Stimulated activated naive CD8-positive, alpha-beta T cell treated with anti-CD3 and anti-CD28 coated beads, Interleukin-15, Interleukin-2, amounts not matched to agents 100 U/mL and 50 U/mL, for 24 hours (primary cell): ENCODE measurements at regions not wholly inside any gene's neighbourhood (a gene's known extent, or its start where the extent isn't known, plus 50 kb on each side); places are given as distances from the start of the nearest gene placed in this dataset.
"Not testable (repeated sequence)": the region's sequence is repeated elsewhere in the genome, so short reads cannot be mapped to it uniquely, and the experiment has no call there.

ENCODE experiments used
- ATAC-seq: fragments of 150-1000 bp; cut with Tn5 transposase; one replicate; pipeline ENCODE4 v1.10.0; 2021
- DNase-seq: peaks from one replicate; pipeline ENCODE4 v3.0.0; 2021

DNA sequence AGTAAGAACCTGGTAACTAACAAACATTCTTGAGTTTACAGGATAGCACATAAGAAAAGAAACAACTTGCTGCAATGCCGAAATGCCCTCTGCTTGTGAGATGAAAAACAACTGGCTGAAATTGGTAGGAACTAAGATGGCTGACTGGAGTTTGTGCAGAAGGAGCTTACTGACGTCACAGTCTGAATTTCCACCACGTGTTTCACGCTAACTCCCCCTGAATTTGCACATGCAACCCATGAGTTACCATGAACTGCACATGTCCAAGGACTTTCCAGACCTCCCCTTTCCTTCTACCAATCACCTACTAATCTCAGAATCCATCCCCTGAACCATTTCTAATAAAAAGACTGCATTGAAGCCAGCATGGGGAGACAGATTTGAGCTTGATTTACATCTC is 86.3 kb upstream of the KCND2 start:
- ATAC-seq (no peak), DNase-seq (no peak)

DNA sequence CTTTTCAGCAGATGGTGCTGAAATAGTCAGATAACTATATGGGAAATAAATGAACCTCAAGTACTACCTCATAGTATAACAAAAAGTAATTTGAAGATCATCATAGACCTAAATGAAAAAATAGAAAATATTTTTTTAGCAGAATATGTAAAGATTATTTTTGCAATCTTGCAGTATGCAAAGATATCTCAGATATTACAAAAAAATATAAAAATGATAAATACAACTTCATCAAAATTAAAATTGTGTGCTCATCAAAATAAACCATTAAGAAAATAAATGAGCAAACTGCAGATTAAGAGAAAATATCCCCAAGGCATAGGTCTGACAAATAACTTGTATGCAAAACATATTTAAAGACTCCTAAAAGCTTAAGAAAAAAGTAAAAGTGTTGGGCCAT is 83.4 kb upstream of the KCND2 start:
- no peak for ATAC-seq
- DNase-seq = no peak

DNA sequence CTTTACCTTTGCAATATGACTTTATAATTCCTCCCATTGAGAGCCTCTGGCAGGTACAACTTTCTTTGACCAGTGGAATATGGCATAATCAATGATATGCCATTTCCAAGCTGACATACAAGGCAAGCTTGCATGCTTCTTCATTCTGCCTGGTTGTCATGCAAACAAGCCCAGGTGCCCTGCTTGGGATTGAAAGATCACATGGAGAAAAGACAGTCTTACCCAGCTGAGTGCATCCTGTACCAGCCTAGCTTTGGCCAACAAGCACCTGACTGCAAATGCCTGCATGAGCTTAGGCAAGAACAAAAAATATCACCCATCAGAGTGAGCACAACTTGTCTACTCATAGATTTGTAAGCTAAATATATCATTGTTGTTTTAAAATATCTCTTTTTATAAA is 82.9 kb upstream of the KCND2 start:
- DNase-seq = no peak
- ATAC-seq = no peak

DNA sequence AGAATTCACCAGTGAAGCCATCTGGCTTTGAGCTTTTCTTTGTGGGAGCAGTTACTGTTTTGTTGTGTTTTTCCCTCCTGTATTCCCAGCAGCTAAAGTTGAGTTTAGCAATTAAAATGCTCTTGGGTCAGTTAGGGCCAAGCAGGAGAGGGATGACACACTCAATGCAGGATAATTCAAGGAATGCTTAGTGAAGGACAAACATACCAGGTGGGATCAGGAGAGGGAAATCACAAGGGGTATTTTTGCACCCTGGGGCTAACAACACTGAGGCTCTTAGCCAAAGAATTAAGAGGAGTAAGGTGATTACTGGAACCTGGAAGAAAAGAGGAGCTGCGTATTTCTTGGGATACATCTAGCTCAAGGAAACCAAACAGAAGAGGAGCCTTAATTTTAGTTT is 82.4 kb upstream of the KCND2 start:
- DNase-seq = no peak
- no peak for ATAC-seq

DNA sequence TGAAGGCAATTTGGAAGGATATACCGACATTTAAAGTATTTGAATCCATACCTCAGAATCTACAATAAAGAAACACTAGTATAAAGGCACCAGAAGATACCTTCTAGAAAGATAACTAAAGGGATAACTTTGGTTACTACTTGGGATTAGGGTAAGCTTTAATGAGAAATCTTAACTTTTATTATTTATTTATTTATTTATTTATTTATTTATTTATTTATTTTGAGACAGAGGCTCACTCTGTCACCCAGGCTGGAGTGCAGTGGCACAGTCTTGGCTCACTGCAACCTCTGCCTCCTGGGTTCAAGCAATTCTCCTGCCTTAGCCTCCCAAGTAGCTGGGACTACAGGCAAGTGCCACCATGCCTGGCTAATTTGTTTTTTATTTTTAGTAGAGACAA is 81.6 kb upstream of the KCND2 start:
- ATAC-seq = not testable (repeated sequence)

DNA sequence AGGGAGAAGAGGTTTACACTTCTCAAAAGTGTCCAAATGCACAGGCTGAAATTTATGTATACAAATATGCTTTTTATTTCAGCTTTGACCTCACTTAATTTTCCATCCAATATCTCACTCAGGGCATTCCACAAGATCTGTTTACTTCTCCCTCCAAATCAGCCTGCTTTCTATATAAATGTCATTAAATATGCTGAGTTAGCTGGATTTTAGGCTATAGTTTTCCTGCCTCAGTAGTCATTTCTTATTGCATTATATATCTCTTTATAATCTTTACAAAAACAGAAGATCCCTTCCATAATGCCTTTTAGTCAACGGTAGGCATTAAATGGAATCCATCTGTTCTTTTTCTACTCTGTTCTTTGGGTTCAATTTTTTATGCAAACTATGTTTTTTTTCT is 71.7 kb upstream of the KCND2 start:
- DNase-seq (no peak), ATAC-seq (no peak)

More for the DNA sequence above, 81.6 kb upstream of the KCND2 start:
- not testable (repeated sequence) for DNase-seq

DNA sequence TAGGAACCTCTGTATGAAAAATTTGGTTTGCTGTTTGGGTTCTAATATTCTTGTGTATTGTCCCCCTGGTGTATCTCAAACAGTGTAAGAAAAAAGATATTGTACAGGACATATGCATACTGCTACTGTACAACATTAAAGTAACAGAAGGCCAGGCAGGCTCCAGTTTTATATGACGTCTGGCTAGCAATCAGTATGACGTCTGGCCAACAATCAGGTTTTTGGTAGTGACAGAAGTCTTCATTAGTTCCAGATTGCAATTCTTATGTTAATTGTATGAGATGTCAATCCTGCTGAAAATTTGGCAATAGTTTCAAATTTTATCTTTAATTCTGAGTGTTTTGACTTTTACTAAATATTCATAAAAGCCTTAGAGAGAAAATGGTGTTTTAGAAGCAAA is 67.9 kb upstream of the KCND2 start:
- no peak for DNase-seq

DNA sequence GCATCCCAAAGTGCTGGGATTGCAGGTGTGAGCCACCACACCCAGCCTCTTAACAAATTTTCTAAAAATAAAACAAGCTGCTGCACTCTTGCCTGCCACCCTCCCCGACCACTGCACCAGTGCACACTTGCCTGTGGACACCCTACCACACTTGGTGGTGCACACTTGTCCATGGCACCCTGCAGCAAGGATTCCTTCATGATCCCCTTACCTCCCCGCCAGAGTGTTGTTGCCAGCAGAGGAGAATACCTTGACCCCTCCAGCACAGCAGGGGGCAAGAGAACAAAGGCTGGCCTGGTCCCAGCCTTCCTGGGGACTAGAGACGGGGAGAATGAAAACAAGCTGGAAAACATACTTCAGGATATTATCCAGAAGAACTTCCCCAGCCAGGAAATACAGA is 65.9 kb upstream of the KCND2 start:
- ATAC-seq (no peak), DNase-seq (no peak)

More for the DNA sequence above, 67.9 kb upstream of the KCND2 start:
- ATAC-seq = no peak

DNA sequence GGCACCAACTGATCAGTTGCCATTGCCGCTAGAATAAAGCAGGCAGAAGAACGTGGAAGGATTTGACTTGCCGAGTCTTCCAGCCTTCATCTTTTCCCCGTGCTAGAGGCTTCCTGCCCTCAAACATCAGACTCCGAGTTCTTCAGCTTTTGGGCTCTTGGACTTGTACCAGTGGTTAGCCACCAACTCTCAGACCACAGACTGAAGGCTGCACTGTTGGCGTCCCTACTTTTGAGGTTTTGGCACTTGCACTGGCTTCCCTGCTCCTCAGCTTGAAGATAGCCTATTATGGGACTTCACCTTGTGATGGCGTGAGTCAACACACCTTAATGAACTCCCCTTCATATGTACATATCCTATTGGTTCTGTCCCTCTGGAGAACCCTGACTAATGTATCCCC is 57.3 kb upstream of the KCND2 start:
- ATAC-seq (no peak), DNase-seq (no peak)

DNA sequence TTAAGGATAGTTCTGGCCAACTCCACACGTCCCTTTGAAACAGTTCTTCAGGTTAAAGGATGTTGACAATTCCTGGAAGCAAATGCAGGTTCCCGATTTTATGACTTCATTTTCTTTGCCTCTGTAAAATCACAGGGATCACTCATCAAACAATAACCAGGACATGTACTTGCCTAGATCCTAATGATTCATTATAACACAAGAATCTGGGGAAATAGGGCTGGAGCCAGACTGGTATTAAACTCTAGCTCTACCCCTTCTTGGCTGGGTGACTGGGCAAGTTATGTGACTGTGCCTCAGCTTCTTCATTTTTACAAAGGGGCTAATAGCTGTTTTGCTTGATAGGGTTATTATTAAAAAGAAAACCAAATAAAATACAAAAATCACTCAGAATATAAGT is 56.0 kb upstream of the KCND2 start:
- DNase-seq = no peak
- no peak for ATAC-seq

DNA sequence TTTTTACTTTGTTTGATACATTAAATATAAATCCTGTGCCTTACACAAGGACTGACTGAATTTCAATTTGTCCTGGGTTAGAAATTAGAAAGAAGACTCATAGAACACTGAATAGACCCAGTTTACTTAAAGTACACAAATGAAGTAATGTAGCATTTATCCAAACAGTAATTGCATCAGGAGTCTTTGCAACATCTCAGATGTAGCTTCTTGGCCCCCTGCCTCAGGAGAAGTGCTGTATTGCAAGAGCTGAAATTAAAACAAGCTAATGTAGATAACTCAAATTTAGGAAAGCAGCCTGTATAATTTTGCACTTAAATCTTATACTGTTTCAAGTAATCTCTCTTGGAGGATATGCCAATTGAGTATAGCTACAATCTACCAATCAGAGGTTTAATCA is 54.3 kb upstream of the KCND2 start:
- no peak for ATAC-seq

DNA sequence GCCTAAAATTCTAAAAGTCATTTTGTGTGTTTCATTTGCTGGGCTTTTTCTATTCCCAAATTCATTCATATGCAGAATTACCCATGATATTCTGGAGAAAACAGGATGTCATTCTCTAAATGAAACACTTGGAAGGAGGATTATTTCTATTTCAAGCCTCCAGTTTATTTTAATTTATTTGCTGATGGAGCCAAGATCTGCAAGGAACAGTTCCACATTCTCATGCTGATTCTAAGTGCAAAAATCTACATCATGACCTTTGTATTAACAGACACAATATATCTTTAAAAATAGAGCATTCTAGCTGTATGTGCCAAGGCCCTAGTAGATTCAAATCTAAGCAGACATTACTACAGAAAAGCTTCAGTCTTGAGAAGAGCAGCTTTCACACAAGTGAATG is 51.3 kb upstream of the KCND2 start:
- ATAC-seq = no peak
- no peak for DNase-seq

More for the DNA sequence above, 54.3 kb upstream of the KCND2 start:
- no peak for DNase-seq
